Mesendoderm (in vitro differentiated cells): ENCODE measurements at regions not wholly inside any gene's neighbourhood (a gene's known extent, or its start where the extent isn't known, plus 50 kb on each side); places are given as distances from the start of the nearest gene placed in this dataset.
"Not testable (repeated sequence)": the region's sequence is repeated elsewhere in the genome, so short reads cannot be mapped to it uniquely, and the experiment has no call there.

ENCODE experiments used
- DNase-seq: peaks from one replicate; pipeline ENCODE4 v3.0.0; 2013
- H2AK5ac ChIP-seq: 2 replicates; pipeline ENCODE4 v1.6.1; 2013; ENCODE audit warnings: low read length, inconsistent platforms
- H2BK120ac ChIP-seq: 2 replicates; pipeline ENCODE4 v1.6.1; 2013; ENCODE audit warnings: low read depth, mild to moderate bottlenecking, low read length, moderate library complexity, mixed read lengths
- H2BK15ac ChIP-seq: replicated peaks from 2 replicates; pipeline ENCODE4 v1.6.1; 2013; ENCODE audit warnings: low read depth, mild to moderate bottlenecking, moderate library complexity
- H2BK5ac ChIP-seq: 2 replicates; pipeline ENCODE4 v1.6.1; 2013; ENCODE audit warnings: low read length, inconsistent platforms
- H3K18ac ChIP-seq: 2 replicates; pipeline ENCODE4 v1.6.1; 2013; ENCODE audit warnings: mild to moderate bottlenecking, low read length, mixed read lengths
- H3K23ac ChIP-seq: one replicate; pipeline ENCODE4 v1.6.1; 2013; ENCODE audit warnings: low read length
- H3K27ac ChIP-seq: 2 replicates; pipeline ENCODE4 v1.5.1; 2013; ENCODE audit warnings: low read depth, mild to moderate bottlenecking, inconsistent platforms, low read length, moderate library complexity
- H3K27me3 ChIP-seq: 2 replicates; pipeline ENCODE4 v1.6.1; 2013; ENCODE audit warnings: low read length, control low read depth, mild to moderate bottlenecking, inconsistent platforms; ENCODE audit not compliant: insufficient read depth, poor library complexity
- H3K36me3 ChIP-seq: 2 replicates; pipeline ENCODE4 v1.6.1; 2013; ENCODE audit warnings: low read length, inconsistent platforms; ENCODE audit not compliant: control insufficient read depth, insufficient read depth
- H3K4ac ChIP-seq: one replicate; pipeline ENCODE4 v1.6.1; 2013; ENCODE audit warnings: low read depth, mild to moderate bottlenecking, low read length, moderate library complexity
- H3K4me1 ChIP-seq: 2 replicates; pipeline ENCODE4 v1.6.1; 2013; ENCODE audit warnings: low read depth, low read length, inconsistent platforms; ENCODE audit not compliant: control insufficient read depth
- H3K4me2 ChIP-seq: 2 replicates; pipeline ENCODE4 v1.6.1; 2013; ENCODE audit warnings: low read length
- H3K4me3 ChIP-seq: 2 replicates; pipeline ENCODE4 v1.5.1; 2013; ENCODE audit warnings: mild to moderate bottlenecking, low read length
- H3K56ac ChIP-seq: one replicate; pipeline ENCODE4 v1.6.1; 2013; ENCODE audit warnings: low read length
- H3K79me1 ChIP-seq: 2 replicates; pipeline ENCODE4 v1.6.1; 2013; ENCODE audit warnings: low read length, inconsistent platforms
- H3K79me2 ChIP-seq: 2 replicates; pipeline ENCODE4 v1.6.1; 2013; ENCODE audit warnings: mild to moderate bottlenecking, low read length; ENCODE audit not compliant: control insufficient read depth, insufficient read depth
- H3K9ac ChIP-seq: 2 replicates; pipeline ENCODE4 v1.6.1; 2013; ENCODE audit warnings: low read length, inconsistent platforms
- H4K5ac ChIP-seq: one replicate; pipeline ENCODE4 v1.6.1; 2013; ENCODE audit warnings: low read length
- H4K8ac ChIP-seq: one replicate; pipeline ENCODE4 v1.6.1; 2013; ENCODE audit warnings: low read depth, mild to moderate bottlenecking, control low read depth, low read length, moderate library complexity
- WGBS: extraction: QIAGEN DNeasy Blood & Tissue Kit; methylation state at CpG from one replicate; pipeline ENCODE4 v1.1.7; 2013; ENCODE audit warnings: low lambda C conversion rate, missing lambda C conversion rate; ENCODE audit not compliant: insufficient coverage; ENCODE audit errors: extremely low coverage; 5-methylcytosine and 5-hydroxymethylcytosine counted together

- WGBS: no CpG with 5 or more reads among the region's 4 CpGs
- no peak overlapping the region for H3K4me3 ChIP-seq
- H3K79me1 ChIP-seq: no peaks in the 10 kb centered on the region
Measured at GRCh38 chr21:27035791-27036190, 68.9 kb upstream of the ADAMTS5 start.

DNA sequence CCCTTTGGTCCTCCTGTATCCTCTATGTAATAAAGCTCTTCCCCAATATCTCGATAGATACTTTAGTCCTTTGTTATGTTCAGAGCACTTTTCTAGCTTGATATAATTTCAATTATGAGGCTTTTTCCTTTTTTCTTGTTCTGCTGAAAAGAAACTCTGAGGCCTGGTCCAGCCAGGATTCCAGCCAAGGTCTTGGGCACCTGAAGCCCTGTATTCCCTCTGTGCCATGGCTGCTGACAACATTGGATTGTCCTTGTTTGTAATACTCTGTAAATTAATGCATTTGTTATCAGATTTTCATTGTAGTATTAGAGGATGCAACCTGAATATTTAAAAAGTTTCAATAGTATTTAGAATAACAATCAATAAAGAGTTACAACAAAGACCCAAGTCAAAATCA, 67.9 kb upstream of the ADAMTS5 start:
- Histone ChIP-seq H3K79me2 (no peaks in the 10 kb centered on the region), H3K18ac (no peak overlapping the region), H4K5ac (no peak overlapping the region), H3K9ac (no peak overlapping the region), H3K4ac (no peak overlapping the region), H3K27me3 (no peaks in the 10 kb centered on the region), H3K23ac (no peak overlapping the region), H3K56ac (no peak overlapping the region), H3K36me3 (no peaks in the 10 kb centered on the region), H4K8ac (peak overlapping the region; percentile 39), H3K4me1 (no peaks in the 10 kb centered on the region), H3K79me1 (no peaks in the 10 kb centered on the region), H3K27ac (no peak overlapping the region), H2BK120ac (no peak overlapping the region), H2AK5ac (no peak overlapping the region), H2BK5ac (no peak overlapping the region), H3K4me2 (no peak overlapping the region), H2BK15ac (peak overlapping the region; percentile 3), H3K4me3 (no peak overlapping the region)
- no CpG with 5 or more reads among the region's 1 CpG for WGBS
- no peak for DNase-seq

More at GRCh38 chr21:27035791-27036190, 68.9 kb upstream of the ADAMTS5 start:
- H3K23ac ChIP-seq: no peak overlapping the region
- no peak overlapping the region for H3K27ac ChIP-seq
- H3K9ac ChIP-seq: no peak overlapping the region
- no peak overlapping the region for H3K18ac ChIP-seq
- H2BK120ac ChIP-seq: no peak overlapping the region
- H3K56ac ChIP-seq: no peak overlapping the region
- no peak overlapping the region for H3K4me2 ChIP-seq
- DNase-seq: no peak
- H3K4ac ChIP-seq: no peak overlapping the region
- no peaks in the 10 kb centered on the region for H3K36me3 ChIP-seq
- no peak overlapping the region for H2BK15ac ChIP-seq
- no peaks in the 10 kb centered on the region for H3K79me2 ChIP-seq
- H2BK5ac ChIP-seq: no peak overlapping the region
- H3K27me3 ChIP-seq: no peaks in the 10 kb centered on the region
- H2AK5ac ChIP-seq: no peak overlapping the region
- H4K8ac ChIP-seq: no peak overlapping the region
- H3K4me1 ChIP-seq: no peaks in the 10 kb centered on the region
- no peak overlapping the region for H4K5ac ChIP-seq

DNA sequence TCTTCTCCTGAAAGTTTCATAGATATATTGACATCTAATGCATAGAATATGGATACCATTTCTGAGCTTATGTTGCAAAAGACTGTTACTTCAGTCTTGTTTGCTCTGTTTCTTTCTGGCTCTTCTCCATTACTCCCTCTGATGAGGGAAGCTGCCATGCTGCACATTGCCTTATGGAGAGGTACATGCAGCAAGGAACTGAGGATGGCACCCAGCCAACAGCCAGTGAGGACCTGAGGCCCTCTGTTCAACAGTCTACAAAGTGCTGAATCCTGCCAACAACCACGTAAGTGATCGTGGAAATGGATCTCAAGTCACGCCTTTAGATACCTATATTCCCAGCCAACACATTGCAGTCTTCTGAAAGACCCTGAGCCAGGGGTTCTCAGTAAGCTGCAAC, 66.6 kb upstream of the ADAMTS5 start:
- H3K27me3 ChIP-seq: no peaks in the 10 kb centered on the region
- H3K23ac ChIP-seq: no peak overlapping the region
- H3K79me2 ChIP-seq: no peaks in the 10 kb centered on the region
- no peak overlapping the region for H4K5ac ChIP-seq
- DNase-seq: no peak
- H2AK5ac ChIP-seq: no peak overlapping the region
- H2BK15ac ChIP-seq: no peak overlapping the region
- H3K79me1 ChIP-seq: no peaks in the 10 kb centered on the region
- no peak overlapping the region for H3K56ac ChIP-seq
- H2BK5ac ChIP-seq: no peak overlapping the region
- no peaks in the 10 kb centered on the region for H3K36me3 ChIP-seq
- H3K4me1 ChIP-seq: no peaks in the 10 kb centered on the region
- no peak overlapping the region for H3K4me2 ChIP-seq
- no peak overlapping the region for H3K27ac ChIP-seq
- no peak overlapping the region for H3K4me3 ChIP-seq
- no peak overlapping the region for H2BK120ac ChIP-seq
- H3K18ac ChIP-seq: no peak overlapping the region
- no peak overlapping the region for H4K8ac ChIP-seq
- no peak overlapping the region for H3K4ac ChIP-seq
- H3K9ac ChIP-seq: no peak overlapping the region
- no CpG with 5 or more reads among the region's 3 CpGs for WGBS

DNA sequence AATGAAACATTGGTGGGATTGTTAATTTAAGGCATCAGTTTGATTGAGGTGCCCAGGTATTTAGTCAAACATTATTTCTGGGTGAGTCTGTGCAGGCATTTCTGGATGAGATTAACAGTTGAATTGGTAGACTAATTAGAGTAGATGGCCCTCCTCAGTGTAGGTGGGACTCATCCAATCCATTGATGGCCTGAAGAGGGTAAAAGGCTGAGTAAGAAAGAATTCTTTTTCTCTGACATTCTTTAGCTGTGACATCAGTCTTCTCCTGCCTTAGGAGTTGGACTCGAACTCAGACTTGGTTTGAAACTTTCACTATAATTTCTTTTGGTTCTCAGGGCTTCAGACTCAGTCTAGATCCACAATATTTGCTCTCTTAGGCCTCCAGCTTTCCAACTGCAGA, 59.6 kb upstream of the ADAMTS5 start:
- Histone ChIP-seq H3K4me1 (peaks cover 10% of the 10 kb centered on the region), H4K5ac (no peak overlapping the region), H3K36me3 (no peaks in the 10 kb centered on the region), H3K79me2 (no peaks in the 10 kb centered on the region), H3K56ac (peak overlapping the region; percentile 56), H3K27ac (peak overlapping the region; percentile 92), H3K4me3 (no peak overlapping the region), H3K79me1 (no peaks in the 10 kb centered on the region), H2BK15ac (no peak overlapping the region), H4K8ac (no peak overlapping the region), H3K4me2 (no peak overlapping the region), H3K27me3 (no peaks in the 10 kb centered on the region), H2BK5ac (peak overlapping the region; percentile 86), H3K23ac (no peak overlapping the region), H2BK120ac (no peak overlapping the region), H2AK5ac (no peak overlapping the region), H3K18ac (peak overlapping the region; percentile 6), H3K4ac (no peak overlapping the region), H3K9ac (no peak overlapping the region)
- WGBS: no CpG with 5 or more reads among the region's 1 CpG
- DNase-seq: peak; percentile 95

GRCh38 chr21:27025708-27026107, 58.8 kb upstream of the ADAMTS5 start:
- not testable (repeated sequence) for H3K4me3 ChIP-seq
- WGBS: no CpG with 5 or more reads among the region's 10 CpGs
- DNase-seq: peak; percentile 79

DNA sequence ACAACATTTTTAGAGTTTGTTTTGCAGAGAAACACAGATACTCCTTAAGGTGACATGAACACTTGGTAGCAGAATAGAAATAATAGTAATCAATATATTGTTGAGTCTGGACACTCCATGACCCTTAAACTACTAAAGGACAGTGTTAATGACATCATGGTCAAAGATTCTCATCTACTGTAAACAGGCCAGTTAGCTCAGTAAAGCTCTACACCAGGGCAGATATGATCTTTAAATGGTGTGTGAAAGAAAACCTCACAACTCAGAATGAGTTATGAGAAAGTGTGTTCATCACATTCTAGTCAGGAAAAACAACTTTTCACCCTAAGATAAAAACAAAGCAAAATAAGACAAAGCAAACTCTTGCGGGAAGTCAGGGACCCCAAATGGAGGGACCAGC, 58.1 kb upstream of the ADAMTS5 start:
- Histone ChIP-seq H3K4me2 (no peak overlapping the region), H3K4ac (no peak overlapping the region), H3K4me1 (peaks cover 10% of the 10 kb centered on the region), H3K23ac (no peak overlapping the region), H2AK5ac (no peak overlapping the region), H3K4me3 (no peak overlapping the region), H2BK120ac (peak overlapping the region; percentile 61), H3K56ac (peak overlapping the region; percentile 71), H3K36me3 (no peaks in the 10 kb centered on the region), H3K18ac (peak overlapping the region; percentile 51), H4K5ac (no peak overlapping the region), H3K27ac (peak overlapping the region; percentile 88), H3K9ac (no peak overlapping the region), H2BK15ac (no peak overlapping the region), H4K8ac (no peak overlapping the region), H3K79me1 (no peaks in the 10 kb centered on the region), H3K27me3 (no peaks in the 10 kb centered on the region), H2BK5ac (peak overlapping the region; percentile 49), H3K79me2 (no peaks in the 10 kb centered on the region)
- no CpG with 5 or more reads among the region's 1 CpG for whole genome bisulfite sequencing
- DNase-seq: peak; percentile 51

More at GRCh38 chr21:27025708-27026107, 58.8 kb upstream of the ADAMTS5 start:
- H3K18ac ChIP-seq, H3K36me3 ChIP-seq, H2BK15ac ChIP-seq, H3K23ac ChIP-seq, H2AK5ac ChIP-seq, H3K79me1 ChIP-seq, H3K27me3 ChIP-seq, H4K8ac ChIP-seq, H2BK120ac ChIP-seq, H3K4ac ChIP-seq, H3K56ac ChIP-seq, H4K5ac ChIP-seq, H3K4me2 ChIP-seq, H3K27ac ChIP-seq, H3K79me2 ChIP-seq, H2BK5ac ChIP-seq, H3K9ac ChIP-seq: not testable (repeated sequence)
- H3K4me1 ChIP-seq: peaks cover 10% of the 10 kb centered on the region
